ENCODE measurements at regions not wholly inside any gene's neighbourhood (a gene's known extent, or its start where the extent isn't known, plus 50 kb on each side); places are given as distances from the start of the nearest gene placed in this dataset.

DNA sequence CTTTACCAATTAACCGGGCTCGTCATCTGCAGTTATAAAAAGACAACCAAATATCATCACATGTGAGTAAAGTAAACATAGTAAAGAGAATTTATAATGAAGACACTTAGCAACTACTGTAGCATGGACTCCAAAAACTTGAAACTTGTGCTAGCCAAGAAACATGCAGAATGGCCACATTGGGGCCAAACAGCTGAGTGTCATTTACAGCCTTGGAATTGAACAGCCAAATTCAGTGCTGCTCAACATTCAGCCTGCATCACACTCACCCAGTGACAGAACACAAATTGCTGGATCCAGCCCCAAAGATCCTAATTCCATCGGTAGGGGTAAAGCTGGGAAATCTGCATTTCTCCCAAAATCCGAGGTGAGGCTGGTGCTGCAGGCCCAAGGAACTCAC is 224.8 kb upstream of the GYPC start:
- no peaks in the 10 kb centered on the region for H3K9me1 ChIP-seq (ENCODE audit: insufficient read depth, low read length)
- H2AK5ac ChIP-seq (ENCODE audit: low read depth, low read length): no peak overlapping the region
- dilution Hi-C loops (cut with HindIII; ENCODE audit: low sequenced_read_pairs, unreplicated experiment) (no loop called here), in situ Hi-C loops (cut with MboI; ENCODE audit: low sequenced_read_pairs) (no loop called here), intact Hi-C loops (cut with micrococcal nuclease) (no loop called here)
- no peak overlapping the region for H2AFZ ChIP-seq (replicated peaks; ENCODE audit: low read length, poor library complexity)
- H4K8ac ChIP-seq (ENCODE audit: low read depth in 2 of 2, low read length in 2 of 2): no peak overlapping the region
- CTCF ChIA-PET: no interaction called here
- no peaks in the 10 kb centered on the region for H3K4me1 ChIP-seq (ENCODE audit: control insufficient read depth, insufficient read depth, low read length)
- no peak overlapping the region for H3K14ac ChIP-seq (replicated peaks; ENCODE audit: low read depth, low read length)
- POLR2A ChIA-PET (ENCODE audit: unreplicated experiment): no interaction called here
- H3K23ac ChIP-seq (ENCODE audit: low read depth, low read length): no peak overlapping the region
- no peaks in the 10 kb centered on the region for H3K79me1 ChIP-seq (ENCODE audit: low read depth in 1 of 2, low read length in 2 of 2)
- no peak overlapping the region for H4K91ac ChIP-seq (ENCODE audit: insufficient read depth, low read depth, low read length)
- no peak overlapping the region for H2BK20ac ChIP-seq (ENCODE audit: low read depth, low read length)
- peaks cover 5% of the 10 kb centered on the region for H3K9me3 ChIP-seq (ENCODE audit: control insufficient read depth, insufficient read depth, low read length)
- no peaks in the 10 kb centered on the region for H3K27me3 ChIP-seq (ENCODE audit: control insufficient read depth, insufficient read depth, low read length)
- no peak overlapping the region for H2BK120ac ChIP-seq (ENCODE audit: low read depth, low read length)
- no peak overlapping the region for H3K27ac ChIP-seq (ENCODE audit: insufficient read depth, low read length)
- DNase-seq (no peak), ATAC-seq (ENCODE audit: low read depth) (no peak)
- no CpG with 5 or more reads among the region's 4 CpGs for WGBS, 2 experiments (ENCODE audit: extremely low coverage in 2 of 2, insufficient read length in 1 of 2)
- no peak overlapping the region for H2BK15ac ChIP-seq (ENCODE audit: low read depth, low read length)
- H3K4me2 ChIP-seq (ENCODE audit: low read depth, low read length): no peak overlapping the region
- no peak overlapping the region for H3K9ac ChIP-seq (ENCODE audit: low read depth, low read length)
- no peak overlapping the region for H3K4me3 ChIP-seq (ENCODE audit: insufficient read depth, low read depth, low read length)
- H3K56ac ChIP-seq (ENCODE audit: extremely low read depth, insufficient read depth, low read length): no peak overlapping the region
- H2BK5ac ChIP-seq (ENCODE audit: low read depth, low read length, poor library complexity, severe bottlenecking): no peak overlapping the region
- H4K5ac ChIP-seq (ENCODE audit: low read depth, low read length): no peak overlapping the region
- no peaks in the 10 kb centered on the region for H3K36me3 ChIP-seq (ENCODE audit: control insufficient read depth, insufficient read depth, low read length)
- H4K20me1 ChIP-seq (ENCODE audit: insufficient read depth, low read length): no peaks in the 10 kb centered on the region
- H3K4ac ChIP-seq (ENCODE audit: low read depth, low read length): no peak overlapping the region
- no peak overlapping the region for H3K18ac ChIP-seq (ENCODE audit: low read depth, low read length)
- no peak overlapping the region for H2AK9ac ChIP-seq (replicated peaks; ENCODE audit: low read depth, low read length, poor library complexity)
- BruUV-seq (replicated peaks): no TSS peak
- TF ChIP-seq SMC3 (IDR thresholded peaks at IDR 0.05; ENCODE audit: low read depth, low read length): no peak
- no peak for TF ChIP-seq CHD1 (IDR thresholded peaks at IDR 0.05; ENCODE audit: low read depth, low read length)
- no peak for TF ChIP-seq RAD21 (IDR thresholded peaks at IDR 0.05; ENCODE audit: low read length)
- TF ChIP-seq, protein P1, sequence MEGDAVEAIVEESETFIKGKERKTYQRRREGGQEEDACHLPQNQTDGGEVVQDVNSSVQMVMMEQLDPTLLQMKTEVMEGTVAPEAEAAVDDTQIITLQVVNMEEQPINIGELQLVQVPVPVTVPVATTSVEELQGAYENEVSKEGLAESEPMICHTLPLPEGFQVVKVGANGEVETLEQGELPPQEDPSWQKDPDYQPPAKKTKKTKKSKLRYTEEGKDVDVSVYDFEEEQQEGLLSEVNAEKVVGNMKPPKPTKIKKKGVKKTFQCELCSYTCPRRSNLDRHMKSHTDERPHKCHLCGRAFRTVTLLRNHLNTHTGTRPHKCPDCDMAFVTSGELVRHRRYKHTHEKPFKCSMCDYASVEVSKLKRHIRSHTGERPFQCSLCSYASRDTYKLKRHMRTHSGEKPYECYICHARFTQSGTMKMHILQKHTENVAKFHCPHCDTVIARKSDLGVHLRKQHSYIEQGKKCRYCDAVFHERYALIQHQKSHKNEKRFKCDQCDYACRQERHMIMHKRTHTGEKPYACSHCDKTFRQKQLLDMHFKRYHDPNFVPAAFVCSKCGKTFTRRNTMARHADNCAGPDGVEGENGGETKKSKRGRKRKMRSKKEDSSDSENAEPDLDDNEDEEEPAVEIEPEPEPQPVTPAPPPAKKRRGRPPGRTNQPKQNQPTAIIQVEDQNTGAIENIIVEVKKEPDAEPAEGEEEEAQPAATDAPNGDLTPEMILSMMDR (conservative IDR thresholded peaks at IDR 0.05; ENCODE audit: low read depth, low read length): no peak
- no peak for TF ChIP-seq RCOR1 (IDR thresholded peaks at IDR 0.05; ENCODE audit: insufficient replicate concordance, low read length)

All from IMR-90 (cell line).